Caco-2 (cell line): ENCODE measurements at regions not wholly inside any gene's neighbourhood (a gene's known extent, or its start where the extent isn't known, plus 50 kb on each side); places are given as distances from the start of the nearest gene placed in this dataset.

Experiments used
- BruUV-seq: library from RNA; stranded (reverse); fragments of 400-500 nt; replicated peaks from 2 replicates; lab custom pipeline; 2021; lab: Mats Ljungman, UMichigan
- CTCF ChIA-PET: fragments of 300-600 bp; sonication (Branson Sonifier 250); formaldehyde crosslinking; loops from one replicate; lab custom pipeline; 2022; ENCODE audit warnings: antibody characterized with exemption; lab: Charles Lee
- POLR2A ChIA-PET: fragments of 300-600 bp; sonication (Branson Sonifier 250); formaldehyde crosslinking; loops from one replicate; lab custom pipeline; 2022; ENCODE audit warnings: antibody characterized with exemption; lab: Charles Lee
- DNase-seq, 2 experiments: peaks; one replicate each; pipeline versions ENCODE4 v3.0.0 to v3.0.0-alpha.2; 2020 to 2022
- H3K27me3 ChIP-seq: replicated peaks from 2 replicates; pipeline ENCODE4 v1.6.0; 2011; ENCODE audit warnings: low read length; ENCODE audit not compliant: control insufficient read depth, insufficient read depth
- H3K36me3 ChIP-seq: 2 replicates; pipeline ENCODE4 v1.5.1; 2011; ENCODE audit warnings: low read length; ENCODE audit not compliant: control insufficient read depth, insufficient read depth
- H3K4me1 ChIP-seq: fragments of 250-450 bp; sonication (Bioruptor Pico); 2 replicates; pipeline ENCODE4 v1.5.1; 2020; ENCODE audit warnings: mild to moderate bottlenecking
- H3K4me3 ChIP-seq: 2 replicates; pipeline ENCODE4 v1.5.1; 2011; ENCODE audit warnings: low read depth, mild to moderate bottlenecking, control low read depth, low read length
- H3K9me3 ChIP-seq: fragments of 250-450 bp; sonication (Bioruptor Pico); 2 replicates; pipeline ENCODE4 v1.5.1; 2020; ENCODE audit warnings: mild to moderate bottlenecking, moderate library complexity
- H3K27ac Mint-ChIP-seq: one replicate; pipeline ENCODE4 v1.8.0; 2022; ENCODE audit warnings: mixed read lengths; ENCODE audit not compliant: unreplicated experiment
- H3K27me3 Mint-ChIP-seq: one replicate; pipeline ENCODE4 v1.8.0; 2022; ENCODE audit warnings: mixed read lengths; ENCODE audit not compliant: insufficient read depth, unreplicated experiment
- H3K36me3 Mint-ChIP-seq: one replicate; pipeline ENCODE4 v1.8.0; 2022; ENCODE audit warnings: mild to moderate bottlenecking, mixed read lengths; ENCODE audit not compliant: insufficient read depth, unreplicated experiment
- H3K4me1 Mint-ChIP-seq: one replicate; pipeline ENCODE4 v1.8.0; 2022; ENCODE audit warnings: low read depth, mixed read lengths; ENCODE audit not compliant: unreplicated experiment
- H3K4me3 Mint-ChIP-seq: one replicate; pipeline ENCODE4 v1.8.0; 2022; ENCODE audit warnings: mild to moderate bottlenecking, moderate library complexity, mixed read lengths; ENCODE audit not compliant: unreplicated experiment
- H3K9me3 Mint-ChIP-seq: one replicate; pipeline ENCODE4 v1.8.0; 2022; ENCODE audit warnings: mixed read lengths; ENCODE audit not compliant: unreplicated experiment
- CTCF ChIP-seq, 2 experiments: fragments of 200-600 bp in 1 of 2; IDR thresholded peaks; 1 replicate in 1 of 2; 2 replicates in 1 of 2; pipeline versions ENCODE4 v1.5.1 to v1.8.0; 2011 to 2022; ENCODE audit warnings: antibody characterized with exemption in 1 of 2, control low read depth in 1 of 2, inconsistent platforms in 1 of 2, low read depth in 1 of 2, low read length in 1 of 2, mild to moderate bottlenecking in 1 of 2, moderate library complexity in 1 of 2; ENCODE audit not compliant: insufficient read depth in 1 of 2, severe bottlenecking in 1 of 2, unreplicated experiment in 1 of 2
- intact Hi-C: fragments of 100-400 bp; cut with micrococcal nuclease; formaldehyde crosslinking; loops from one replicate; pipeline ENCODE4 v1.10.0; 2022; ENCODE audit not compliant: unreplicated experiment

- no TSS peak for BruUV-seq
- no peaks in the 10 kb centered on the region for H3K36me3 ChIP-seq
- no peak overlapping the region for H3K4me3 Mint-ChIP-seq
- intact Hi-C loops = no loop called here
- no peaks in the 10 kb centered on the region for H3K27me3 Mint-ChIP-seq
- H3K4me3 ChIP-seq = no peak overlapping the region
- ChIA-PET CTCF (no interaction called here), POLR2A (no interaction called here)
- H3K4me1 Mint-ChIP-seq = peaks cover 7% of the 10 kb centered on the region
- H3K36me3 Mint-ChIP-seq = no peaks in the 10 kb centered on the region
- H3K27me3 ChIP-seq = no peaks in the 10 kb centered on the region
- DNase-seq = no peak
- H3K4me1 ChIP-seq = no peaks in the 10 kb centered on the region
- no peaks in the 10 kb centered on the region for H3K9me3 ChIP-seq
- H3K27ac Mint-ChIP-seq = no peak overlapping the region
- TF ChIP-seq CTCF (IDR thresholded peaks at IDR 0.05; ENCODE audit: insufficient read depth in 1 of 2, low read depth in 1 of 2, low read length in 1 of 2, severe bottlenecking in 1 of 2, unreplicated experiment in 1 of 2) = no peak
- H3K9me3 Mint-ChIP-seq = no peaks in the 10 kb centered on the region
Measured at GRCh38 chr14:89085231-89085731, 260.8 kb downstream of the TTC8 start.

- no TSS peak for BruUV-seq
- Histone ChIP-seq H3K36me3 (no peaks in the 10 kb centered on the region), H3K27me3 (no peaks in the 10 kb centered on the region), H3K4me1 (no peaks in the 10 kb centered on the region), H3K9me3 (no peaks in the 10 kb centered on the region), H3K4me3 (no peak overlapping the region)
- peaks cover 7% of the 10 kb centered on the region for H3K4me1 Mint-ChIP-seq
- no peaks in the 10 kb centered on the region for H3K27me3 Mint-ChIP-seq
- TF ChIP-seq CTCF (IDR thresholded peaks at IDR 0.05; ENCODE audit: insufficient read depth in 1 of 2, low read depth in 1 of 2, low read length in 1 of 2, severe bottlenecking in 1 of 2, unreplicated experiment in 1 of 2) = no peak
- intact Hi-C loops = no loop called here
- no peak for DNase-seq
- POLR2A ChIA-PET = no interaction called here
- no peaks in the 10 kb centered on the region for H3K9me3 Mint-ChIP-seq
- no peak overlapping the region for H3K4me3 Mint-ChIP-seq
- no peak overlapping the region for H3K27ac Mint-ChIP-seq
- CTCF ChIA-PET = no interaction called here
- no peaks in the 10 kb centered on the region for H3K36me3 Mint-ChIP-seq
Measured at GRCh38 chr14:89085737-89086382, 261.4 kb downstream of the TTC8 start.

- Histone ChIP-seq H3K27me3 (no peaks in the 10 kb centered on the region), H3K4me1 (no peaks in the 10 kb centered on the region), H3K4me3 (no peak overlapping the region), H3K9me3 (no peaks in the 10 kb centered on the region), H3K36me3 (no peaks in the 10 kb centered on the region)
- ChIA-PET POLR2A (no interaction called here), CTCF (interaction anchor here (1.1 kb wide), 1 partner anchor 48 kb away, joined by 3 read pairs; no protein-coding TSS in a partner anchor)
- intact Hi-C loops = no loop called here
- Mint-ChIP-seq H3K4me3 (no peak overlapping the region), H3K36me3 (no peaks in the 10 kb centered on the region), H3K27me3 (no peaks in the 10 kb centered on the region), H3K9me3 (no peaks in the 10 kb centered on the region), H3K4me1 (peaks cover 7% of the 10 kb centered on the region), H3K27ac (no peak overlapping the region)
- no peak for TF ChIP-seq CTCF (IDR thresholded peaks at IDR 0.05; ENCODE audit: insufficient read depth in 1 of 2, low read depth in 1 of 2, low read length in 1 of 2, severe bottlenecking in 1 of 2, unreplicated experiment in 1 of 2)
- no TSS peak for BruUV-seq
- no peak for DNase-seq
Measured at GRCh38 chr14:89088530-89088929, 264.1 kb downstream of the TTC8 start.
